ENCODE measurements at regions not wholly inside any gene's neighbourhood (a gene's known extent, or its start where the extent isn't known, plus 50 kb on each side); places are given as distances from the start of the nearest gene placed in this dataset.

- no peak overlapping the region for H3K27ac Mint-ChIP-seq
- H3K27me3 Mint-ChIP-seq (ENCODE audit: low read depth) = no peaks in the 10 kb centered on the region
- H3K9me3 Mint-ChIP-seq = no peaks in the 10 kb centered on the region
- no peaks in the 10 kb centered on the region for H3K36me3 Mint-ChIP-seq (ENCODE audit: low read depth)
- no peaks in the 10 kb centered on the region for H3K4me1 Mint-ChIP-seq (ENCODE audit: low read depth)
- H3K4me3 Mint-ChIP-seq = no peak overlapping the region
Measured at GRCh38 chr12:90899456-90900182, 55.4 kb downstream of the CCER1 start.

GRCh38 chr12:90897986-90898385 is 57.0 kb downstream of the CCER1 start:
- H3K4me3 Mint-ChIP-seq = no peak overlapping the region
- no peaks in the 10 kb centered on the region for H3K4me1 Mint-ChIP-seq (ENCODE audit: low read depth)
- no peak overlapping the region for H3K27ac Mint-ChIP-seq
- no peaks in the 10 kb centered on the region for H3K27me3 Mint-ChIP-seq (ENCODE audit: low read depth)
- H3K36me3 Mint-ChIP-seq (ENCODE audit: low read depth) = no peaks in the 10 kb centered on the region
- H3K9me3 Mint-ChIP-seq = no peaks in the 10 kb centered on the region

GRCh38 chr12:90897316-90897715 is 57.7 kb downstream of the CCER1 start:
- Mint-ChIP-seq H3K4me1 (ENCODE audit: low read depth) (no peaks in the 10 kb centered on the region), H3K36me3 (ENCODE audit: low read depth) (no peaks in the 10 kb centered on the region), H3K27me3 (ENCODE audit: low read depth) (no peaks in the 10 kb centered on the region), H3K9me3 (no peaks in the 10 kb centered on the region), H3K27ac (no peak overlapping the region), H3K4me3 (no peak overlapping the region)

- H3K4me1 Mint-ChIP-seq (ENCODE audit: low read depth) = no peaks in the 10 kb centered on the region
- H3K27ac Mint-ChIP-seq = no peak overlapping the region
- no peaks in the 10 kb centered on the region for H3K9me3 Mint-ChIP-seq
- no peaks in the 10 kb centered on the region for H3K36me3 Mint-ChIP-seq (ENCODE audit: low read depth)
- no peaks in the 10 kb centered on the region for H3K27me3 Mint-ChIP-seq (ENCODE audit: low read depth)
- H3K4me3 Mint-ChIP-seq = no peak overlapping the region
Measured at GRCh38 chr12:90896821-90897220, 58.2 kb downstream of the CCER1 start.

GRCh38 chr12:90896164-90896563 is 58.8 kb downstream of the CCER1 start:
- no peak overlapping the region for H3K27ac Mint-ChIP-seq
- H3K36me3 Mint-ChIP-seq (ENCODE audit: low read depth) = no peaks in the 10 kb centered on the region
- H3K27me3 Mint-ChIP-seq (ENCODE audit: low read depth) = no peaks in the 10 kb centered on the region
- no peaks in the 10 kb centered on the region for H3K4me1 Mint-ChIP-seq (ENCODE audit: low read depth)
- no peaks in the 10 kb centered on the region for H3K9me3 Mint-ChIP-seq
- H3K4me3 Mint-ChIP-seq = no peak overlapping the region

GRCh38 chr12:90888316-90888715 is 66.7 kb downstream of the CCER1 start:
- no peaks in the 10 kb centered on the region for H3K4me1 Mint-ChIP-seq (ENCODE audit: low read depth)
- H3K36me3 Mint-ChIP-seq (ENCODE audit: low read depth) = no peaks in the 10 kb centered on the region
- no peaks in the 10 kb centered on the region for H3K9me3 Mint-ChIP-seq
- no peak overlapping the region for H3K4me3 Mint-ChIP-seq
- no peak overlapping the region for H3K27ac Mint-ChIP-seq
- H3K27me3 Mint-ChIP-seq (ENCODE audit: low read depth) = no peaks in the 10 kb centered on the region

GRCh38 chr12:90883456-90883855 is 71.5 kb downstream of the CCER1 start:
- Mint-ChIP-seq H3K36me3 (ENCODE audit: low read depth) (no peaks in the 10 kb centered on the region), H3K4me3 (no peak overlapping the region), H3K27me3 (ENCODE audit: low read depth) (no peaks in the 10 kb centered on the region), H3K4me1 (ENCODE audit: low read depth) (no peaks in the 10 kb centered on the region), H3K9me3 (no peaks in the 10 kb centered on the region), H3K27ac (no peak overlapping the region)

GRCh38 chr12:90871726-90872096 is 83.3 kb downstream of the CCER1 start:
- no peaks in the 10 kb centered on the region for H3K36me3 Mint-ChIP-seq (ENCODE audit: low read depth)
- H3K27me3 Mint-ChIP-seq (ENCODE audit: low read depth) = no peaks in the 10 kb centered on the region
- no peaks in the 10 kb centered on the region for H3K4me1 Mint-ChIP-seq (ENCODE audit: low read depth)
- H3K27ac Mint-ChIP-seq = no peak overlapping the region
- H3K9me3 Mint-ChIP-seq = no peaks in the 10 kb centered on the region
- H3K4me3 Mint-ChIP-seq = no peak overlapping the region

- Mint-ChIP-seq H3K9me3 (no peaks in the 10 kb centered on the region), H3K4me1 (ENCODE audit: low read depth) (no peaks in the 10 kb centered on the region), H3K27ac (no peak overlapping the region), H3K36me3 (ENCODE audit: low read depth) (no peaks in the 10 kb centered on the region), H3K4me3 (no peak overlapping the region), H3K27me3 (ENCODE audit: low read depth) (no peaks in the 10 kb centered on the region)
Measured at GRCh38 chr12:90870971-90871725, 83.8 kb downstream of the CCER1 start.

- H3K4me1 Mint-ChIP-seq (ENCODE audit: low read depth) = no peaks in the 10 kb centered on the region
- no peaks in the 10 kb centered on the region for H3K36me3 Mint-ChIP-seq (ENCODE audit: low read depth)
- H3K27ac Mint-ChIP-seq = no peak overlapping the region
- no peaks in the 10 kb centered on the region for H3K9me3 Mint-ChIP-seq
- no peaks in the 10 kb centered on the region for H3K27me3 Mint-ChIP-seq (ENCODE audit: low read depth)
- no peak overlapping the region for H3K4me3 Mint-ChIP-seq
Measured at GRCh38 chr12:90868626-90869025, 86.3 kb downstream of the CCER1 start.

GRCh38 chr12:90859591-90859990 is 95.4 kb downstream of the CCER1 start:
- Mint-ChIP-seq H3K9me3 (no peaks in the 10 kb centered on the region), H3K4me1 (ENCODE audit: low read depth) (no peaks in the 10 kb centered on the region), H3K27me3 (ENCODE audit: low read depth) (no peaks in the 10 kb centered on the region), H3K27ac (no peak overlapping the region), H3K4me3 (no peak overlapping the region), H3K36me3 (ENCODE audit: low read depth) (no peaks in the 10 kb centered on the region)

GRCh38 chr12:90858252-90858651 is 96.7 kb downstream of the CCER1 start:
- Mint-ChIP-seq H3K4me3 (no peak overlapping the region), H3K4me1 (ENCODE audit: low read depth) (peaks cover 1% of the 10 kb centered on the region), H3K27me3 (ENCODE audit: low read depth) (no peaks in the 10 kb centered on the region), H3K9me3 (no peaks in the 10 kb centered on the region), H3K27ac (no peak overlapping the region), H3K36me3 (ENCODE audit: low read depth) (no peaks in the 10 kb centered on the region)

- Mint-ChIP-seq H3K36me3 (ENCODE audit: low read depth) (no peaks in the 10 kb centered on the region), H3K27me3 (ENCODE audit: low read depth) (no peaks in the 10 kb centered on the region)
Measured at GRCh38 chr12:90855534-90855933, 99.4 kb downstream of the CCER1 start.

GRCh38 chr12:90854136-90854689 is 100.8 kb downstream of the CCER1 start:
- H3K4me1 Mint-ChIP-seq (ENCODE audit: low read depth) = peaks cover 1% of the 10 kb centered on the region
- no peaks in the 10 kb centered on the region for H3K36me3 Mint-ChIP-seq (ENCODE audit: low read depth)
- no peak overlapping the region for H3K27ac Mint-ChIP-seq
- no peaks in the 10 kb centered on the region for H3K9me3 Mint-ChIP-seq
- no peaks in the 10 kb centered on the region for H3K27me3 Mint-ChIP-seq (ENCODE audit: low read depth)
- no peak overlapping the region for H3K4me3 Mint-ChIP-seq

More at GRCh38 chr12:90855534-90855933, 99.4 kb downstream of the CCER1 start:
- no peaks in the 10 kb centered on the region for H3K9me3 Mint-ChIP-seq
- H3K4me1 Mint-ChIP-seq (ENCODE audit: low read depth) = peaks cover 1% of the 10 kb centered on the region
- H3K4me3 Mint-ChIP-seq = no peak overlapping the region
- no peak overlapping the region for H3K27ac Mint-ChIP-seq

Measured in T-helper 1 cell treated with Interleukin-12 subunit alpha and Interleukin-12 subunit beta and Interleukin-4 antibody, amounts not matched to agents 30 μg/mL and 1 μg/mL, for 36 hours (primary cell).